K562 (cell line): ENCODE measurements at regions not wholly inside any gene's neighbourhood (a gene's known extent, or its start where the extent isn't known, plus 50 kb on each side); places are given as distances from the start of the nearest gene placed in this dataset.

Experiments
- ATAC-seq: fragments of 200-7000 bp; cut with Tn5 transposase; 3 replicates; pipeline ENCODE4 v1.9.1; 2020; ENCODE audit warnings: moderate library complexity
- BruUV-seq: library from RNA; stranded (reverse); fragments of 400-500 nt; replicated peaks from 2 replicates; lab custom pipeline; 2021; lab: Mats Ljungman, UMichigan
- CTCF ChIA-PET: fragments of 300-600 bp; formaldehyde crosslinking; extraction: SDS; loops from one replicate; lab custom pipeline; 2021; ENCODE audit warnings: low intra/inter-chr PET ratio; lab: Yijun Ruan, JAX
- POLR2A ChIA-PET: fragments of 300-600, 350-650 bp; sonication (Branson Sonifier 250); formaldehyde crosslinking; extraction: SDS; loops from one replicate; lab custom pipeline; 2021; ENCODE audit warnings: antibody characterized with exemption, inconsistent platforms; lab: Yijun Ruan, JAX
- DNase-seq, 4 experiments: peaks; one replicate each; pipeline versions ENCODE4 v3.0.0 to v3.0.0-alpha.2; 2011 to 2018; ENCODE audit warnings: low spot score in 3 of 4, mixed read lengths in 3 of 4; ENCODE audit errors: extremely low read depth in 1 of 4
- FAIRE-seq: peaks from 2 replicates; lab custom pipeline; 2011; peaks lifted over from hg19 to GRCh38; lab: Jason Lieb, UNC
- H2AFZ ChIP-seq: 2 replicates; pipeline ENCODE4 v1.6.0; 2011; ENCODE audit warnings: low read depth, low read length, control low read depth, inconsistent platforms
- H3K27ac ChIP-seq: fragments of 200-600 bp; 3 replicates; pipeline ENCODE4 v1.8.0; 2011; ENCODE audit warnings: low read depth, mild to moderate bottlenecking, control low read depth, inconsistent platforms, low read length, moderate library complexity, mixed read lengths; ENCODE audit errors: extremely low read depth
- H3K27me3 ChIP-seq, 2 experiments: fragments of 300-600 bp in 1 of 2; 2 replicates in 1 of 2; 3 replicates in 1 of 2; pipeline versions ENCODE4 v1.6.0 to v1.8.0; 2011; ENCODE audit warnings: inconsistent platforms in 2 of 2, low read length in 2 of 2, mild to moderate bottlenecking in 1 of 2, mixed read lengths in 1 of 2, moderate library complexity in 1 of 2; ENCODE audit not compliant: control insufficient read depth in 2 of 2, insufficient read depth in 2 of 2
- H3K36me3 ChIP-seq: fragments of 300-600 bp; 3 replicates; pipeline ENCODE4 v1.8.0; 2011; ENCODE audit warnings: mild to moderate bottlenecking, low read length, inconsistent platforms; ENCODE audit not compliant: control insufficient read depth, insufficient read depth
- H3K4me1 ChIP-seq, 2 experiments: fragments of 200-600 bp in 1 of 2; replicated peaks in 1 of 2; 2 replicates in 1 of 2; 3 replicates in 1 of 2; pipeline versions ENCODE4 v1.5.1 to v1.8.0; 2011; ENCODE audit warnings: inconsistent platforms in 2 of 2, low read length in 2 of 2, mild to moderate bottlenecking in 1 of 2, mixed read lengths in 1 of 2, moderate library complexity in 1 of 2; ENCODE audit not compliant: control insufficient read depth in 2 of 2, insufficient read depth in 2 of 2
- H3K4me2 ChIP-seq: 2 replicates; pipeline ENCODE4 v1.6.1; 2011; ENCODE audit warnings: low read length, control low read depth, inconsistent platforms, mixed read lengths; ENCODE audit not compliant: insufficient read depth
- H3K4me3 ChIP-seq: fragments of 200-600 bp; sonication (generic), shearing (Covaris generic); 2 replicates; pipeline ENCODE4 v1.5.1; 2016; ENCODE audit warnings: control low read depth, inconsistent platforms
- H3K79me2 ChIP-seq: fragments of 200-600 bp; 3 replicates; pipeline ENCODE4 v1.8.0; 2011; ENCODE audit warnings: low read length, inconsistent platforms; ENCODE audit not compliant: control insufficient read depth, insufficient read depth
- H3K9ac ChIP-seq, 2 experiments: 2 replicates each; pipeline versions ENCODE4 v1.6.0 to v1.6.1; 2011; ENCODE audit warnings: low read depth in 2 of 2, low read length in 2 of 2, control low read depth in 1 of 2, inconsistent platforms in 1 of 2, mild to moderate bottlenecking in 1 of 2, mixed read lengths in 1 of 2; ENCODE audit not compliant: insufficient read depth in 1 of 2
- H3K9me1 ChIP-seq: one replicate; pipeline ENCODE4 v1.6.0; 2011; ENCODE audit warnings: inconsistent platforms, mild to moderate bottlenecking, low read length, moderate library complexity; ENCODE audit not compliant: control insufficient read depth, insufficient read depth
- H3K9me3 ChIP-seq: replicated peaks from 2 replicates; pipeline ENCODE4 v1.5.1; 2011; ENCODE audit warnings: low read depth, low read length, inconsistent platforms; ENCODE audit not compliant: control insufficient read depth, insufficient read depth
- H4K20me1 ChIP-seq: replicated peaks from 2 replicates; pipeline ENCODE4 v1.6.1; 2011; ENCODE audit warnings: low read length, inconsistent platforms, mixed read lengths; ENCODE audit not compliant: control insufficient read depth, insufficient read depth
- PKNOX1 ChIP-seq: fragments of 450-650 bp; IDR thresholded peaks from 2 replicates; pipeline ENCODE4 v1.6.1; 2016
- SRF ChIP-seq, 2 experiments: fragments of 250-450, 450-650 bp in 1 of 2; sonication (Bioruptor Pico) in 1 of 2; sonication (generic) in 1 of 2; formaldehyde crosslinking; IDR thresholded peaks; 2 replicates each; pipeline versions ENCODE4 v1.5.0 to v1.5.1; 2020 to 2022; ENCODE audit warnings: mild to moderate bottlenecking in 1 of 2, missing genetic modification reagents in 1 of 2
- WGBS: fragments of 100-300 bp; shearing (Covaris generic); methylation state at CpG from one replicate; pipeline ENCODE4 v1.1.6; 2016; ENCODE audit warnings: low coverage, mixed read lengths; ENCODE audit not compliant: insufficient coverage; ENCODE audit errors: missing lambda C conversion rate; 5-methylcytosine and 5-hydroxymethylcytosine counted together
- in situ Hi-C: fragments of 300-500 bp; cut with MboI; formaldehyde crosslinking; loops from 4 replicates; pipeline ENCODE4 v1.15.0; 2018; ENCODE audit warnings: inconsistent platforms, mixed read lengths
- intact Hi-C: fragments of 100-400 bp; cut with micrococcal nuclease; formaldehyde crosslinking; loops from 2 replicates; pipeline ENCODE4 v1.14.2; 2022
- TF ChIP-seq, protein P1 (sequence below): sonication (generic); formaldehyde crosslinking; IDR thresholded peaks from 2 replicates; pipeline ENCODE4 v1.8.1; 2022; ENCODE audit warnings: missing genetic modification reagents

GRCh38 chr6:10193321-10193720 lies 221.6 kb downstream of the TFAP2A start:
- ChIA-PET CTCF (no interaction called here), POLR2A (interaction anchor here (0.7 kb wide), 1 partner anchor 29 kb away, joined by 3 read pairs; no protein-coding TSS in a partner anchor)
- FAIRE-seq (no peak), ATAC-seq (no peak), DNase-seq (no peak)
- no peak overlapping the region for H3K27ac ChIP-seq
- H3K36me3 ChIP-seq = no peaks in the 10 kb centered on the region
- BruUV-seq = no TSS peak
- H3K4me3 ChIP-seq = no peak overlapping the region
- no peaks in the 10 kb centered on the region for H3K4me1 ChIP-seq
- H3K4me2 ChIP-seq = no peak overlapping the region
- peaks cover 0 to 6% of the 10 kb centered on the region in 2 experiments; a peak in 1 of 5 replicates for H3K27me3 ChIP-seq
- TF ChIP-seq, protein P1, sequence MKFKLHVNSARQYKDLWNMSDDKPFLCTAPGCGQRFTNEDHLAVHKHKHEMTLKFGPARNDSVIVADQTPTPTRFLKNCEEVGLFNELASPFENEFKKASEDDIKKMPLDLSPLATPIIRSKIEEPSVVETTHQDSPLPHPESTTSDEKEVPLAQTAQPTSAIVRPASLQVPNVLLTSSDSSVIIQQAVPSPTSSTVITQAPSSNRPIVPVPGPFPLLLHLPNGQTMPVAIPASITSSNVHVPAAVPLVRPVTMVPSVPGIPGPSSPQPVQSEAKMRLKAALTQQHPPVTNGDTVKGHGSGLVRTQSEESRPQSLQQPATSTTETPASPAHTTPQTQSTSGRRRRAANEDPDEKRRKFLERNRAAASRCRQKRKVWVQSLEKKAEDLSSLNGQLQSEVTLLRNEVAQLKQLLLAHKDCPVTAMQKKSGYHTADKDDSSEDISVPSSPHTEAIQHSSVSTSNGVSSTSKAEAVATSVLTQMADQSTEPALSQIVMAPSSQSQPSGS = no peak
- TF ChIP-seq SRF (CRISPR knock-in tag; IDR thresholded peaks at IDR 0.05) (no peak), PKNOX1 (0 out of 2 replicates have a peak, but pooled peaks have one; percentile 17)
- no peak overlapping the region for H2AFZ ChIP-seq
- no peaks in the 10 kb centered on the region for H3K9me1 ChIP-seq
- H4K20me1 ChIP-seq = no peaks in the 10 kb centered on the region
- WGBS = 0% methylated on average over 4 of the region's 4 CpGs
- in situ Hi-C loops (no loop called here), intact Hi-C loops (no loop called here)
- H3K9me3 ChIP-seq = no peaks in the 10 kb centered on the region
- H3K9ac ChIP-seq = no peak overlapping the region
- H3K79me2 ChIP-seq = no peaks in the 10 kb centered on the region
